Neural crest cell (in vitro differentiated cells): ENCODE measurements at regions not wholly inside any gene's neighbourhood (a gene's known extent, or its start where the extent isn't known, plus 50 kb on each side); places are given as distances from the start of the nearest gene placed in this dataset.
A peak's percentile ranks its signal among the peaks of the same experiment; 100 is the strongest.

Source experiments
- DNase-seq: peaks from one replicate; pipeline ENCODE4 v3.0.0; 2021; ENCODE audit warnings: low read depth, mixed read lengths, low spot score
- H3K27ac Mint-ChIP-seq: one replicate; pipeline ENCODE4 v1.8.0; 2021; ENCODE audit warnings: mild to moderate bottlenecking, mixed read lengths; ENCODE audit not compliant: unreplicated experiment
- H3K27me3 Mint-ChIP-seq: 2 replicates; pipeline ENCODE4 v1.8.0; 2021; ENCODE audit warnings: low read depth, mild to moderate bottlenecking, mixed read lengths
- H3K36me3 Mint-ChIP-seq: 2 replicates; pipeline ENCODE4 v1.8.0; 2021; ENCODE audit warnings: low read depth, mild to moderate bottlenecking, mixed read lengths
- H3K4me1 Mint-ChIP-seq: 2 replicates; pipeline ENCODE4 v1.8.0; 2021; ENCODE audit warnings: mixed read lengths
- H3K4me3 Mint-ChIP-seq: one replicate; pipeline ENCODE4 v1.8.0; 2021; ENCODE audit warnings: mild to moderate bottlenecking, mixed read lengths
- H3K9me3 Mint-ChIP-seq: 2 replicates; pipeline ENCODE4 v1.8.0; 2021; ENCODE audit warnings: mixed read lengths
- TF ChIP-seq, protein P1 (sequence below): fragments of 200-600 bp; sonication (generic); conservative IDR thresholded peaks from 2 replicates; pipeline ENCODE4 v1.5.0; 2021; ENCODE audit warnings: antibody characterized with exemption, mild to moderate bottlenecking

DNA sequence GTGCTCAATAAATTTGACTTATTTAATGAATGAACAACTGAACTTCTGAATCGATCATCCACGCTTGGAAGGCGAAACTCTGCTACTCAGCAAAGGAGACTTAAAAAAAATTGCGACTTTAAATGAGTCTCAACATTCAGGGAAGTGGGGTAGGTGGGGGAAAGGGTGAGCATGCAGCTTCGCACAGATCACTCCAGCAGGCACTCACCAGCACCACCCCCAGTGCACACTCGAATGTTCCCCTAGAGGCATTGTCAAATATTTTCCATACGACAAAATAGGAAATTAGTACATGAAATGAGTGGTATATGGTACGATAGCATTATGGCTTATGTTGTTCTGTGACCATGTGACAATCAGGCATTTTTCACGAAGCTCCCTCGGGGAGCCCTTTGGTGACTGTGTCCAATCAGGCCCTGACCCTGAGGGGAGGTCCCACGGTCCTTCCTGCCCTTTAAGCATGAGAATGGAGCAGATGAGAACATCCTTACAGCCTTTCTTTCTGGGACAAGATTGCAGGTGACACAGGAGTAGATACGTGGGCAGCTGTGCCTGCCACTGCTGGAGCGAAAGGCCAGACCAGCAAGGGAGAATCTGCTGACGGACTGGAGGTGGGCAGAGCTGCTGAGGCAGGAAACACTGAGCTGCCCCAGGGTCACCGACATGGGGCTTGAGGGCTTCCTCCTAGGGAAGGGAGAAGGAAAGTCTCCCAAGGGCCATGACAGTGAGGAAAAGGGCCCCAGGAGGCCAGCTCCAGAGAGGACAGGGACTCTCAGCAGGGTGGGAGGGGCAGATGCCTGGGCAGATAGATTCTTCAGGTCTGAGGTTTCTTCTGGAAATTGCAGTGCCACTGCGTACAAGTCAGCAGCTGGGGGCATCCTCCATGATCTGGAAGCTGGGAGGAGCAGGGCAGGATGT is 101.3 kb upstream of the ID2 start:
- Mint-ChIP-seq H3K4me3 (no peak overlapping the region), H3K27ac (peak overlapping the region; percentile 57), H3K36me3 (no peaks in the 10 kb centered on the region), H3K27me3 (peaks cover 4% of the 10 kb centered on the region), H3K9me3 (no peaks in the 10 kb centered on the region), H3K4me1 (peaks cover 36% of the 10 kb centered on the region)
- no peak for DNase-seq
- TF ChIP-seq, protein P1, sequence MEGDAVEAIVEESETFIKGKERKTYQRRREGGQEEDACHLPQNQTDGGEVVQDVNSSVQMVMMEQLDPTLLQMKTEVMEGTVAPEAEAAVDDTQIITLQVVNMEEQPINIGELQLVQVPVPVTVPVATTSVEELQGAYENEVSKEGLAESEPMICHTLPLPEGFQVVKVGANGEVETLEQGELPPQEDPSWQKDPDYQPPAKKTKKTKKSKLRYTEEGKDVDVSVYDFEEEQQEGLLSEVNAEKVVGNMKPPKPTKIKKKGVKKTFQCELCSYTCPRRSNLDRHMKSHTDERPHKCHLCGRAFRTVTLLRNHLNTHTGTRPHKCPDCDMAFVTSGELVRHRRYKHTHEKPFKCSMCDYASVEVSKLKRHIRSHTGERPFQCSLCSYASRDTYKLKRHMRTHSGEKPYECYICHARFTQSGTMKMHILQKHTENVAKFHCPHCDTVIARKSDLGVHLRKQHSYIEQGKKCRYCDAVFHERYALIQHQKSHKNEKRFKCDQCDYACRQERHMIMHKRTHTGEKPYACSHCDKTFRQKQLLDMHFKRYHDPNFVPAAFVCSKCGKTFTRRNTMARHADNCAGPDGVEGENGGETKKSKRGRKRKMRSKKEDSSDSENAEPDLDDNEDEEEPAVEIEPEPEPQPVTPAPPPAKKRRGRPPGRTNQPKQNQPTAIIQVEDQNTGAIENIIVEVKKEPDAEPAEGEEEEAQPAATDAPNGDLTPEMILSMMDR = no peak

DNA sequence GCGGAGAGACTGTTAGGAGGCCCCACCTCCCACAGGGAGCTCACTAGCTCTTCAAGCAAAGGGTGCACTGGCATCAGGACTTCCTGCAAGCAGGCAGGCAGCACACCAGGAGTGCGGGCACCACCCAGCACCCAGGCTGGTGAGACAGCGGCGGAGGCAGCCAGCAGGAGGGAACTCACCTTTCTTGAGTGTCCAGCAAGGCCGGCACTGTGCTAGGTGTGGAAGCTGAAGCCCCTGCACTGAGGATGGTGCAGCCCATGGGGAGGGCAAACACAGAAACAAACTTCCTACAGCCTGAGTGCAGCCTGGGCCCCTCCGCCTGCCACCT is 100.7 kb upstream of the ID2 start:
- DNase-seq = no peak
- no peaks in the 10 kb centered on the region for H3K9me3 Mint-ChIP-seq
- H3K4me1 Mint-ChIP-seq = peaks cover 30% of the 10 kb centered on the region
- H3K27me3 Mint-ChIP-seq = peaks cover 4% of the 10 kb centered on the region
- TF ChIP-seq, protein P1 = no peak
- no peaks in the 10 kb centered on the region for H3K36me3 Mint-ChIP-seq
- no peak overlapping the region for H3K4me3 Mint-ChIP-seq
- H3K27ac Mint-ChIP-seq = peak overlapping the region; percentile 57

DNA sequence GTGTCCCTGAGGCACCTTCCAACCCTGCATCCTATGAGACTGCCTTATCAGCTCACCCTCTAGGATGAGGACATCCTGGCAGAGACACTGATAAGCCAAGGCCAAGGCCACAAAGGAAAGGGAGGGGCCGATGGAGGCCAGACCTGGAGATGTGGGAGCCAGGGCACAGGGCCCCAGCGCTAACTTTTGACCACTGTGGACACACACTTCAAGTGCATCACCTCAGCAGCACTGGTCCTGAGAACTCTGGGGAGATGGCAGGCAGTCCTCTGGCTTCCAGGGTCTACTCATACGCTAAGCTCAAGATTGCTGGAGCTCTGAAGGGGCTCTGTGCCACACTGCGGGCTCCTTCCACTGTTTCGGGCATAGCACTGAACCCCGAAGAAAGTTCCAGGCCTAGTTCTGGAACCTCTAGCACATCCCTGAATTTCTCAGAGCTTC is 100.2 kb upstream of the ID2 start:
- Mint-ChIP-seq H3K4me1 (peaks cover 28% of the 10 kb centered on the region), H3K4me3 (no peak overlapping the region), H3K9me3 (no peaks in the 10 kb centered on the region), H3K27me3 (peaks cover 4% of the 10 kb centered on the region), H3K36me3 (no peaks in the 10 kb centered on the region), H3K27ac (no peak overlapping the region)
- TF ChIP-seq, protein P1 = no peak
- no peak for DNase-seq

DNA sequence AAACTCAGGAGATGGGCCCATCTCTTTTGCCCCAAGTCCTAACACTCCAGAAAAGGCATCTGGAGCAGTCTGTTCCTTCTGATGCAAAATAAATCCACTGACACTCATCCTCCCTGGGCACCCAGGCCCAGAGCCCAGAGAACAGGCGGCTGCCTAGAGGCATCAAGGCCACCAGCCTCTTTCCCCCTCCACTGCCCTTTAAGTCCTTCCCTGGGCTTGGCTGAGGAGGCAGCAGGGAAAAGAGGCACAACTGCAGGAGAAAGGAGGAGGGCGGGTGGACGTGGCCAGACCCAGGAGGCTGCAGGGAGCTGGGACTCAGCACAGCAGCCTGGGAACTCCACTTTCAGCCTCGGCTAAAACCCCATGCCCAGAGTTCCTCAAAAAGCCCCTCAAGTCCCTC is 99.7 kb upstream of the ID2 start:
- no peak overlapping the region for H3K27ac Mint-ChIP-seq
- DNase-seq = no peak
- H3K4me1 Mint-ChIP-seq = peaks cover 23% of the 10 kb centered on the region

DNA sequence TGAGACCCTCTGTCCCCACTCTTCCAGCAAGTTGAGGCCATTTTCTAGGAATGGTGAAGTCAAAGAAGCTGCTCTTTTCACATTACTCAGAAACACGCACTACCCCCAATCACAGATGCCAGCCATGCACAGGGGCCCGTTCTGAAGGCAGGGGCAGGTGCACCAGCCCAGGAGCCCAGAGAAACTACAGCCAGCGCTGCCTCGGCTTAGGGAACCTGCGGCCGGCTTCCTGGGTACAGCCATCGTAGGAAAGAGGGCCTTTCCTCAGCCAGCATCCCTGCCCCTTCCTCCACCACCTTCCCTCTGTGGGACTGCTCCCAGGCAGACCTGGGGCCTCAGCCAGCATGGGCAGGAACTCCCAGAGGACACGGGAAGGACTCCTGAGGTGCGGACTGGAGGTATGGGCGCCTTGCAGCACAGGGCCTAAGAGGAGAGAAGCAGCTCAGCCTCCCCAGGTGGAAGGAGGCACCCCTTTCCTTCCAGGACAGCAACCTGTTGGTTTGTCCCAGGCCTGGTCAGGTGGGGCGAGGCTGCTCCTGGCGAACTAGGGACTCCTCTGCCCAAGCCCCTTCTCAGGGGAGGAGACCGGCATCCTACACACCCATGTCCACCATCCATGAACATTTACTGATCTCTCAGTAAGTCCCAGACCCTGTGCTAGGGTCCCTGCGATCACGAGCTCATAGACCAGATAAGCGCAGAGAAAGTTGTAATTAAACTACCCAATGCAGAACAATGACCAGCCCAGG is 99.0 kb upstream of the ID2 start:
- H3K4me3 Mint-ChIP-seq = no peak overlapping the region
- H3K4me1 Mint-ChIP-seq = peaks cover 23% of the 10 kb centered on the region
- peaks cover 4% of the 10 kb centered on the region for H3K27me3 Mint-ChIP-seq
- no peaks in the 10 kb centered on the region for H3K36me3 Mint-ChIP-seq
- DNase-seq = no peak
- H3K9me3 Mint-ChIP-seq = no peaks in the 10 kb centered on the region
- TF ChIP-seq, protein P1 = no peak
- H3K27ac Mint-ChIP-seq = no peak overlapping the region

More for the DNA sequence above, 99.7 kb upstream of the ID2 start:
- peaks cover 4% of the 10 kb centered on the region for H3K27me3 Mint-ChIP-seq
- no peaks in the 10 kb centered on the region for H3K36me3 Mint-ChIP-seq
- H3K9me3 Mint-ChIP-seq = no peaks in the 10 kb centered on the region
- TF ChIP-seq, protein P1 = no peak
- H3K4me3 Mint-ChIP-seq = no peak overlapping the region
